ENCODE measurements at regions not wholly inside any gene's neighbourhood (a gene's known extent, or its start where the extent isn't known, plus 50 kb on each side); places are given as distances from the start of the nearest gene placed in this dataset.
A peak's percentile ranks its signal among the peaks of the same experiment; 100 is the strongest.
"Not testable (repeated sequence)": the region's sequence is repeated elsewhere in the genome, so short reads cannot be mapped to it uniquely, and the experiment has no call there.

DNA sequence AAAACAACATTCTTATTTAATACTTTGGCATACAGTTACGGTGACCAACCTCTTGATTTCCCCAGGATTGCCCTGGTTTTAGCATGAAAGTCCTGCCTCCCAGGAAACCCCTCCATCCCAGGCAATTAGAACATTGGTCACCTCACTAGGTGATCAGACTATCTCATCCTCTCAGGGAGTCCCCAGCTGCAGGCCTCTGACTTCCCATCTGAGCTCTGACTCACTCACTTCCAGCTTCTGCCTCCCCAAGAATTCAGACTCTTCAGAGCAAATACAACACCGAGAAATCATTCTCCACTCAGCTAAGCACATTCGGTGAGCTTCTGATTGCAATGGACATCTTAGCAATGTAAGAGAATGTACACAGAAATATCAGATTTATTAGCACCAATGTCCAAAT lies 92.4 kb upstream of the HES1 start:
- DNase-seq (ENCODE audit: low read depth) = no peak

DNA sequence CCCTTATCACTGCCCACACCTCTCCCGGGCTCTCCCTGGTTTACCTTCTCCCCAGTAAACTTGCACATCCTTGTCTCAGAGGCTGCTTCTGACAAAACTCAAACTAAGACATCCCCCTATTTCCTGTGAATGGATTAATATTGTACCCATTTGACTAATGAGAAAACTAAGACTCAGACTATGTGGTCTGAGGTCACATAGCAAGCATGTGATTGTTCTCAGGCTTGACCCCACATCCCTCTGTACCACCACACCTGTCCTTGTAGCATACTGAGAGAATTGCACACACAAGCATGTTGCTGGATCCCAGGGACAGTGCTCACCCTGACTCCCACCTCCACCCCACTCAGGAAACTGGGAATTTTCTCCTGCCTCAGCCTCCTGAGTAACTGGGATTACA lies 90.7 kb upstream of the HES1 start:
- DNase-seq (ENCODE audit: low read depth) = no peak

DNA sequence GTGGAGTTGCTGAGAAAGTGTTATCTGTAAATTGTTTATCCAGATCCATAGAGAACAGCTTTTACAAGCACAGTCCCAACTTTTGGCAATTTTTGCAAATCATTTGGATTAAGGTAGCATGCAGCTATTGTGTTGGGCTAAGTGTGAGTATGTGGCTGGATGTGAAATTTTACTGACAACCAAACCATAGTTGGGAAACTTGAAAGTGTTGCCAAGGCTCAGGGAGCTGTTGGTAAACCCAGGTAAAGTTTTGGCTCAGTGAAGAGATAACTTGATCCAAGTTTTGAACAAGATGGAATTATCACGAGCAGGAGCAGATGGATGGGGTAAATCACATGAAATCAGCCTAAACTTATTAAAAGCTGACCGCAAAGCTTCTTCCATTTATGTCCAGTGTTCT lies 90.0 kb upstream of the HES1 start:
- no peak for DNase-seq (ENCODE audit: low read depth)

DNA sequence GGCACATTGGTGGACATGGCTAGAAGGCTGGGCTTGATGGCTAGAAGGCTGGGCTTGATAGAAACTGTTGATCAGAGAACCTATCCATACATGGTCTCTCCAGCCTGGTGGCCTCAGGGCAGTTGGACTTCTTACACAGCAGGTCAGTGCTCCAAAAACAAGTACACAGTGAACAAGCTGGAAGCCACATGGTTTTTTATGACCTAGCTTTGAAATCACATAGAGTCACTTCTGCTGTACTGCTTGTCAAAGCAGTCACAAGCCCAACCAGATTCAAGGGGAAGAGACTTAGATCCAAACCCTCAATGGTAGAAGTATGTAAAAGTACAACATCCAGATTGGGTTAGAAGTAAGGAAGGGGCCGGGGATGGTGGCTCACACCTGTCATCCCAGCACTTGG lies 89.4 kb upstream of the HES1 start:
- DNase-seq (ENCODE audit: low read depth) = no peak

DNA sequence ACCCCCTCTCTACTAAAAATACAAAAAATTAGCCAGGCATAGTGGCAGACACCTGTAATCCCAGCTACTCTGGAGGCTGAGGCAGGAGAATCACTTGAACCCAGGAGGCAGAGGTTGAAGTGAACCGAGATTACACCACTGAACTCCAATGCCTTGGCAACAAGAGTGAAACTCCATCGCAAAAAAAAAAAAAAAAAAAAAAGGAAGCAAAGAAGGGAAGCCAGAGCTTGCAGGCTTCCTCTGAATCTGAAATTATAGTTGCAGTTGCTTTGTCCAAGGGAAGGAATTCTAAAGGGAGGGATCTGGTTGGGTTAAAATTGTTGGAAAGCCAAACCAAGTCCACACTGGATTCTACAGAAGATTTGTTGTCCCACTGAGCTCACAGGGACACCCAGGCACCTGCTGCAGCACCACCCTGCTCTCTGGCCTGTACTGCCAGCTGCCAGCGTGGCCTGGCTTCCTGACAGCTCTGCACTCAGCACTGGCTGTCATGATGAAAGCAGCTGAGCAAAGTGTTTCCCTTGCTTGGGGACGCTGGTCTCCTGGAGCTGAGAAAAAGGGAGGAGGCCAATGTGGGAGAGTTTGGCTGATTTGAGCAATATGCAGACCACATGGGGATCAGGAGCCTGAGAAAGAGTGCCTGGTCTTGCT lies 88.8 kb upstream of the HES1 start:
- DNase-seq (ENCODE audit: low read depth) = no peak

DNA sequence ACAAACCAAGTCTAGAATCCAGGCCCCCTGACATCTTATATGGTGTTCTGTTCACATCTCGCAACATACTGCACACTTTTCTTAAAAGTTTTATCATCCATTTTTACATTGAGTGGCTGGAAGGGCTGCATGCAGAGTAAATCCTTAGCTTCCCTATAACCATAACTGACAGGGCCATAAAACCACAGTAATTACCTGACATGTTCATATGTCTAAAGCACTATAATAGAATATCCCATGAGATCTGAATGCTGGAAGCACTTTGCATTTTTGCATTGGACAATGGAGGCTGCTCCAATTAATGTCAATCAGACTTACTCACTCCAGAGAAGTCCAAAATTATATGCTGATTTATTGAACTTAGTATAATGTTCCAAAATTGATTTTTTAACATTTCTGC lies 86.6 kb upstream of the HES1 start:
- DNase-seq (ENCODE audit: low read depth) = no peak

DNA sequence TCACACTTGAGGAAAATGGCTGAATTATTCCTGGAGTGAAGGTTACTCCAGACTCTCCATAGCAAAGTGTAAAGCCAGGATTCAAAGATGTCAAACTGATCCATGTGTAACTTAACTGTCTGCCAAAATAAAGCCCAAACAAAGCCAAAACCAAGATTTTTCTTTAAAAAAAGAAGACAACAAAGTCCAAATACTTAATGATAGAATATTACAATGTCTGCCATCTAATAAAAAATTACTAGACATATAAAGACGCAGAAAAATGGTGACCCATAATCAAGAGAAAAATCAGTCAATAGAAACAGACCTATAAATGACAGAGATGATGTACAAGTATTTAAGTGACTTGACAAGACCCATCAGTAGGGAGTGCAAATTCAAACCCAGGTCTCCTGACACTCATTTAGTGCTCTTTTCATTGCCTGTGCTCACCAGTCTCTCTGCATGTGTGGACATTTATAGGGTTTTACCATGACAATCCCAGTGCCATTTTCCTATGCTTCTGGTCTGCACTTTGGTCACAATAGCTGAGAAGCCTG lies 85.1 kb upstream of the HES1 start:
- no peak for DNase-seq (ENCODE audit: low read depth)

DNA sequence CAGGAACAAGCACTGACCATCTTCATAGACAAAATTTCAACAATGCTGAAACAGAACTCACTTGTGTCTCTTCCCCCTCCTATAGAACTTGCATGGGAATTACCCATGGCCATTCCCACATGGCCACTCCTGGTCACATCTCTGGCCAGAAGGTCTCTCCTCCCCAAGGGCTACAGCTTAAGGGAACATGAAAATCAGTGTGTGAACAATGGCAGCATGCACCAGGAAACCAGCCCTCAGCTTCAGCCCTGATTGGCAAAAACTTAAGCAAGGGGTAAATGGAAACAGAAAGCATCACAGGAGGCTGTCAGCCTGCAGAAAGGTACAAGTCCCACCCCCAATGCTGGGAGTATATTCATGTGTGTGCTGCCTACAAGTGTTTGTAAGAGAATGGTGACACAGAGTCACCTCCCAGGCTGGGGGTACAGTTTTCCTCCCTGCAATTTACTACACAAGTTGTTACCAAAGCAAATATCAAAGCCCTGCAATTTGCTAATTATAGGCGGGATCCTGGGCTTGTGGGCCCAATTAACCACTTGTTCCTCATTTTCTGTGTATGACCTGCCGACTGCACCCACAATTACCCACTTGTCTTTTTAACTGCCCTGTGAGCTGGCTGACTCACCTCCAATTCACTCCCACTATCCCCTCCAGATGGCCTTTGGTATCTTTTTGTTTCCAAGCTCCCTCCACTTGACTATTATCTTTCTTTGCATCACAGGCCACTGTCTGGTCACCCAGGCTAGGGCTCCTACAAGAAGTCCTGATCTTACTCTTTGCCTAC lies 84.4 kb upstream of the HES1 start:
- DNase-seq (ENCODE audit: low read depth) = no peak

DNA sequence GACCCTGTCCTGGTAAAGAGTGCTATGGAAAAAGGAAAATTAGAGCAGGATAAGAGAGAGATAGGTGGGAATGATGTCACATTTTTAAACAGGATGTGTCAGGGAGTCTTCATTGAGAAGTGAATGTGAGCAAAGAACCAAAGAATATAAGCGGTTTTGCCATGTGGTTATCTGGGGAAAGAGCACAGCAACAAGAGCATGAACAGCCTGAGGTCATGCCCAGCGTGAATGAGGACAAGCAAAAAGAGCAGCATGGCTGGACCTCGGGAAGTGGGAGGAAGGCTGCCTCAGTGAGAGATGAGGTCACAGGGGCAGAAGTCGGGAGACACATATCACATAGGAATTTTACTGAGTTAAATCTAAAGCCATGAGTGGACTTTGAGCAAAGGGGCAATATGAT lies 82.8 kb upstream of the HES1 start:
- DNase-seq (ENCODE audit: low read depth) = no peak

DNA sequence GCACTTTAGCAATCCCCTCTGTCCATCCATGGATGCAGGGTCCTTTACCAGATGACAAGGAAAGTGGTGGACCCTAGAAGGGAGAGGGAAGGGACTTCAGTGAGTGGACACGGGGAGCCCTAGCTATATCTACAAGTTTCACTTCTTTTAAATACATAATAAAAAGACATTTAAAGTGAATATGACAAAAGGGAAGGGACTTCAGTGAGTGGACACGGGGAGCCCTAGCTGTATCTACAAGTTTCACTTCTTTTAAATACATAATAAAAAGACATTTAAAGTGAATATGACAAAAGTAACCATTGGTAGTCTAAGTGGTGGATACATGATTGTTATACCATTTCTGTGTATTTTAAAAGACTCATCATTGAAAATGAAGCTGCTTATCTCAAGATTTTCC lies 81.9 kb upstream of the HES1 start:
- DNase-seq (ENCODE audit: low read depth) = no peak

DNA sequence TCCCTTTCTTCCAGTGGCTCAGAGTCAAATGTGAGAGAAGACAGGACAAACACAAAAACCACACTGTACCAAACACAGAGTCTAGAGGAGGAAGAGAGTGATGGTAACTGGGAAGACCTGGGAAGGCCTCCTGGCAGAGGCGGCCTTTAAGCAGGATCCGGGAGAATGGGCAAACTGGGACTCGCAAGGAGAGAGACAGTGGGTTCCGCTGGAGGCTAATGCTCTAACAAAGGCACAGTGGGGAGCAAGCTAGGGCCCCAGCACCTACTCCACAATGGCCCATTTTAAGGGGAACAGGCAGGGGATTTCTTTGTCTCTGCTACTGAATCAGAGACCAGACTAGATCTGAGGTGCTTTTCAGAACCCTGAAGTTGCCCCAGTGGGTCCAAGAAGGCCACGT lies 81.4 kb upstream of the HES1 start:
- no peak for DNase-seq (ENCODE audit: low read depth)

DNA sequence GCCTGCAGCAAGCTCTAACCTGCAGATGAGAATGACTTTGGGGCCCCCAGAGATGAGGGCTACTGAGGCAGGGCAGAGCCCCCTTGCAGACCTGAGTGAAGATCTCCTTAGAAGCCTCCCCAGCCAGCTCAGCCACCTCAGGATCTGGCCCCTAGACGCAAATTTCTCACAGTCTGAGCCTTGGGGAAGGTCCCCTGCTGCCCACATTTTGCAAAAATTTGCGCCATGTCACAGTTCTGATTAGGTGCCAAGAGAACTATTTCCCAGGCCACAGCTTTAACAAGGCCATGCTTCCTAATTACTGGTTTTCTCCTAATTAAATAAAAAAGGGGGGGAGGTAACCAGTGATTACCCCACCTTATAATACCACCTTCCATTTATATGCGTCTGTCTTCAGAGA lies 81.0 kb upstream of the HES1 start:
- DNase-seq (ENCODE audit: low read depth) = no peak

DNA sequence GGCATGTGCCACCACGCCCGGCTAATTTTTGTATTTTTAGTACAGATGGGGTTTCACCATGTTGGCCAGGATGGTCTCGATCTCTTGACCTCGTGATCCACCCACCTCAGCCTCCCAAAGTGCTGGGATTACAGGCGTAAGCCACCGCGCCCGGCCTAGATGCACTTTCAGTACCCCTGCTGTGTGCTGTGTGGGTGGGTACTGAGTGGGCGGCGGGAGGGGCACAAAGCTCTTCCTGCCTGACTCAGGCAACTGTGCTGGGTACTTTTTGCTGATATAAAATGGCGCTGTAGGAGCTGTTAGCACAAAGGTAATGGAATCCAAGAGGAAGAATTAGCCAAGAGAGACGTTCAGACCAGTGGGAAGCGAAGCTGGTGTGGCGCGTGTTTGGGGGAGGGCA lies 79.6 kb upstream of the HES1 start:
- DNase-seq (ENCODE audit: low read depth) = not testable (repeated sequence)

DNA sequence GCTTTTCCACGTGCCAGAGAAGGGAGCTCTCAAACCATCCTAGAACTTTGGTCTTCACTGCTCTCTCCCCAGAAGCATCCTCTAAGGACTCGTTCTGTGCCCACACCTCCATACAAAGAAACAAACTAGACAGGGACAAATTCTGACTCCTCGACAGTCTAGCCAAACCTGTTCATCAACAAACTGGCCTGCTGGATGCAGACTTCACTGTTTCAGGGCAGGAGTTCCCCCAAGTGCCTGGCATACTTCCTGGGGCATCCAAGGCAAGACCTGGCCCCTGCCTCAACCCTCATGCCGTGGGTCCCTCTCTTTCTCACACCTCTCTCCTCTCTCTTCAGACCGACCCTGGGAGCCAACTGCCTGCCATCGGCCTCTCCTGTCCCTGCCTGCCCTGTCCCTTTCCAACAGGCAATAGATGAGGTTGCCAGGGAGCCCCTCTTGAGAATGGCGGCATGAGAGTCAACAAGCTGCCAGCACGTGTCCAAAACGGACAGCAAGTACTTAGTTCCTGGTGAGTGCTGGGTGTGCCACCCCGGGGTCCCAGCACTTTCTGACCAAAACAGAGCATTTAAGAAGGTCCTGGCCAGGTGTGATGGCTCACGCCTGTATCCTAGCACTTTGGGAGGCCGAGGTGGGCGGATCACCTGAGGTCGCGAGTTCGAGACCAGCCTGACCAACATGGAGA lies 79.1 kb upstream of the HES1 start:
- no peak for DNase-seq (ENCODE audit: low read depth)

DNA sequence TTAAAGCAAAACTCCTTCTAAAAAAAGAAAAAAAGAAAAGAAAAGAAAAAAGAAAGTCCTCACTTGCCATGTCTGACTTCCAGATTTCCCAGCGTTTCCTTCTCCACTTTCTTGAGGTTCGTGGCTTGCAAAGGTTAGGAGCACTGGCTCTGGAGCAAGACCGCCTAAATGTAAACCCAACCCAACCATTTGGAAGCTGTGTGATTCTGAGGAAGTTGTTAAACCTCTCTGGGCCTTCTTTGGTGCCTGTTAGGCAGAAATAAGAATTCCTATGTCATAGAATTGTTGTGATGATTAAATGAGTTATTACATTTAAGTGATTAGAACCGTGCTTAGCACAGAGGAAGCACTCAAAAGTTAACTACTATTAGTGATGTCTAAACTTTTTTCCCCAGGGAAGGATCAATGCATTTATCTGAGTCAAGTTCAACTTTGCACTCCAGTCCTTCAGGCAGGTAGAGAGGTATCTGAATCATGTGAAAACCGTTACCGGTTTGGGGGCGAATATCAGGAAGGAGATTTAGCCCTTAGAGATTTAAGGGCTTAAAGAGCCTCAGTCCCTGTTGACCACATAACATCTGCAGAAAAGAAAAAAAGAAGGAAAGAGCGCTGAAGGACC lies 78.3 kb upstream of the HES1 start:
- DNase-seq (ENCODE audit: low read depth) = no peak

DNA sequence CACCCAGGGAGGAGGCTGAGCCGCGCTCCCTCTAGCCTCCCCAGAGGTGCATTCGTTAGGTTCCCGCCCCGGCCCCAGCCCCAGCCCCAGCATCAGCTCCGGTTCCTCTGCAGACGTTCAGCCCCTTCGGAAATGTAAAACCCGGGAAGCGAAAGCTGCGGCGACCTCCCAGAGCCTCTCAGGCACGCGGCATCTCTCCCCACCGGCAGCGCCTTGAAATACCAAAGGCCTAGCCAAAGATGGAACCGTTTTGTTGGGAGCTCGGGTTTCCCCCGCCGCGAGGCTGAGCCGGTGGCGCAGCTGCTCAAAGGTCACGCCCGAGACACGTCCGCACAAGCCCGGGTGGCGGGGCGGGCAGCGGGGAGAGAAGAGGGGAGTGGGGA lies 77.8 kb upstream of the HES1 start:
- peak; percentile 5 for DNase-seq (ENCODE audit: low read depth)

DNA sequence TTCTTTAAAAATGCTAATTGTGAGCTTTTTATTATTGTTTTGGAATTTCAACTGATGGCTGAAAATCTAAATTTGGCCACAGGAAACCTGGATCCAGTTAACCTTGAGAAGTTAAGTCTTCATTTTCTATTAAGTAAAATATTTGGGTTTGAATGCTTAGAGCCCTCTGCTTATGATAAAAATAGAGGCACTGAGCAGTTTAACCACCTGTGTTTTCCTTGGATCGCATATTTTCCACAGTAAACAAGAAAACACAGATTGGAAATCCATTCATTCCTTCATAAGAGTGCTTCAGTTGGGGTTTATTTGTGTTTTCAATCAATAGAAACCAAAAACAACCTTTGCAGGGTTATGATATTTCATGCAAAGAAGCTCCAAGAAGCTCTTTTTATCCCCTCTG lies 77.2 kb upstream of the HES1 start:
- DNase-seq (ENCODE audit: low read depth) = no peak

DNA sequence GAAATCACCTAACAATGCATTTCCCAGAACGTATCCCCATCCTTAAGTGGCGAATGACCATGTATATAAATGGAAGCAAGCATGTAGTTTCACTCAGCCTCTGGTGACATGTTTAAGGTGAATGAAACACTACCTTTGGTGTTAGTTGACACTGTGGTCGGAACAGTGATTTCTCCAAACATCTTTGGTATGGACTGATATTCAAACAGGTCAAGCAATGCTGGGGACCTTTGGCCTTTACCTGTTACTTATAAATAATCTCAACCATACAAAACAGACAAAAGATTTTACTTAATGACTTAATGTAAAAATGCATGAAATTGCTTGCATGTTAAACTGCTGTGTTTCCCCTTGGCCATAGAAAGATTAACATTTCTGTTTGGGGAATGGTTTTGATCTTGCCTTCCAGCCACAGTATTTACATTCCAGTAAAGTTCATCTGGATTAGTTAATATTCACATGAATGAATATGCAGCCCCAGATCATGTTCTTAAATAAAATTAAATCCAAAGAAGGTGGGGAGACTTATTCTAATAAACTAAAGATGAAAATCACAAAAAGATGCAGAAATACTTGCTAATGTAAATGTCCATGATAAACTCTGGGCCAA lies 74.4 kb upstream of the HES1 start:
- DNase-seq (ENCODE audit: low read depth) = no peak

DNA sequence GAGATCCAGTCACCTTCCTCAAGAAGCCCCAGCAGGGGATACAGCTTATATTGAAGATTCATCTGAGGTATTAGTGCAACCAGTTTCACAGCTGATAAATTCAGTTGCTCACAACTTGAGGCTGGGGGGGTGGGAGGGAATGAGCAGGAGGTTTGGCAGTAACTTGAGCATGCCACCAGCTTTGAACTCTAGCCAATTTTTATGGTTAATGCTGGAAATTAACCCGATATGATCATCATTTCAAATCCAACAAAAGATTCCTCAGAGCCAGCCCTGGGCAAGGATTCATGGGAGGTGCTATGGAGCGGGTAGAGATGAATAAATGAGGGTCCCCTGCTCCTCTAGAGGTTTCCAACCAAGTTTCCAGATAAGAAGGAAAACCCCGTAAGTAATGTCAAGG lies 73.1 kb upstream of the HES1 start:
- DNase-seq (ENCODE audit: low read depth) = no peak

DNA sequence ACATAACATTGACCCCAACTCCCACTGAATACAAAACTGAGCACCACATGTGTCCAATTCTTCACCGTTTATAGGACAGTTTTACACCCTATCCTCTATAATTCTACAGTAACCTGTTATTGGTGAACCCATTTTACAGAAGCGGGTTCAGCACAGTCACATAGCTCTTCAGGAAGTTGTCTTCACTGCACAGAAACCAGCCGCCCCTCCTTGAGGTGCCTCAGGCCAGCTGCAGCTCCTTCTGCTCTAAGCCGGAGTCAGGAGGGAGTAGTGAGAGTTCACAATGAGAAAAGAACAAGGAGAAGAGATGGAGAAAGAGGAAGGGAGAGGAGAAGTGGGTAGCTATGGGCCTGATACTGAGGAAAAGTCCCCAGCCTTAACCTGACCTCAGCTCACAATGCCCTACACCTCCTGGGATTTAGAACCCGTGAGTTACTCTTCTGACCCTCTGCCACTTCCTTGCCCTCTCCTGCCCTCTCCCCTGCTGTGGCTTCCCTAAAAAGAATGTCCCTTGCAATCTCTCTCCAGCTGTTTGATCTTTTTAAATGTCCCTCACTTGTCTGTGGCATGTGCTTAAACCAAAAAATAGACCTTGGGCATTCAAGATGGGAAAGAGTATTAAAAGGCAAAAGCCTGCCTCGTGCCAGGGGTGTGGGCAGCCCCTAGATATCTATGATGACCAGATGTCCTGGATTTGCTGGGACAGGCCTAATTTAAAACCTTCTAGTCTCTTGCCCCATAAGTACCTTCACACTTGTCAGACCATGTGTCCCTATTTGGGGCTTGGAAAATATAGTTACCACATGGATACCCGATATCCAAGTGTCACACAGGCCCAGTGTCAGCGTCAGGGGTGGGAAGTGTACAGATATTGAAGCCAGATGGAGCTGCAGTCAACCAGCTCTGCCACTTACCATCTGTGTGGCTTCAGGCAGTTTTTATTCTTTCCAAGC lies 71.3 kb upstream of the HES1 start:
- no peak for DNase-seq (ENCODE audit: low read depth)

DNA sequence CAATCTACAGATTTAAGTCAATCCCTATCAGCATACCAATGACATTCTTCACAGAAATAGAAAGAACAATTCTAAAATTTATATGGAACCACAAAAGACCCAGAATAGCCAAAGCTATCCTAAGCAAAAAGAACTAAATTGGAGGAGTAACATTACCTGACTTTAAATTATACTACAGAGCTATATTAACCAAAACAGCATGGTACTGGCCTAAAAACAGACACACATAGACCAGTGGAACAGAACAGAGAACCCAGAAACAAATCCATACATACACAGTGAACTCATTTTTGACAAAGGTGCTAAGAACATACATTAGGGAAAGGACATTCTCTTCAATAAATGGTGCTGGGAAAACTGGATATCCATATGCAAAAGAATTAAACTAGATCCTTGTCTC lies 68.6 kb upstream of the HES1 start:
- not testable (repeated sequence) for DNase-seq (ENCODE audit: low read depth)

Data from stimulated activated CD8-positive, alpha-beta memory T cell treated with anti-CD3 and anti-CD28 coated beads, Interleukin-15, amount 100 ng/mL, for 24 hours (primary cell).